ENCODE measurements at regions not wholly inside any gene's neighbourhood (a gene's known extent, or its start where the extent isn't known, plus 50 kb on each side); places are given as distances from the start of the nearest gene placed in this dataset.

GRCh38 chr14:76926521-76927251, 100.5 kb downstream of the LRRC74A start:
- DNase-seq (ENCODE audit: low read depth) = peak; percentile 31

GRCh38 chr14:76925097-76925441, 98.9 kb downstream of the LRRC74A start:
- no peak for DNase-seq (ENCODE audit: low read depth)

GRCh38 chr14:76924371-76925096, 98.3 kb downstream of the LRRC74A start:
- no peak for DNase-seq (ENCODE audit: low read depth)

- no peak for DNase-seq (ENCODE audit: low read depth)
Observed at GRCh38 chr14:76923431-76924370, 97.5 kb downstream of the LRRC74A start.

GRCh38 chr14:76922584-76922983, 96.4 kb downstream of the LRRC74A start:
- DNase-seq (ENCODE audit: low read depth) = no peak

- DNase-seq (ENCODE audit: low read depth) = no peak
Observed at GRCh38 chr14:76922092-76922491, 95.9 kb downstream of the LRRC74A start.

GRCh38 chr14:76921088-76921399, 94.8 kb downstream of the LRRC74A start:
- no peak for DNase-seq (ENCODE audit: low read depth)

GRCh38 chr14:76920331-76921087, 94.3 kb downstream of the LRRC74A start:
- no peak for DNase-seq (ENCODE audit: low read depth)

- DNase-seq (ENCODE audit: low read depth) = peak; percentile 53
Observed at GRCh38 chr14:76919431-76920330, 93.5 kb downstream of the LRRC74A start.

Data from ELR (cell line).